Activated CD4-positive, alpha-beta T cell treated with anti-CD3 and anti-CD28 coated beads for 36 hours (primary cell): ENCODE measurements at regions not wholly inside any gene's neighbourhood (a gene's known extent, or its start where the extent isn't known, plus 50 kb on each side); places are given as distances from the start of the nearest gene placed in this dataset.
"Not testable (repeated sequence)": the region's sequence is repeated elsewhere in the genome, so short reads cannot be mapped to it uniquely, and the experiment has no call there.

Experiments used
- ATAC-seq: fragments of 200-7000 bp; cut with Tn5 transposase; one replicate; pipeline ENCODE4 v1.10.0; 2021; ENCODE audit warnings: mild to moderate bottlenecking, moderate library complexity
- CTCF ChIA-PET: fragments of 350-600 bp; sonication (Branson Sonifier 250); formaldehyde crosslinking; loops from one replicate; lab custom pipeline; 2021; ENCODE audit warnings: antibody characterized with exemption; lab: Charles Lee
- POLR2A ChIA-PET: fragments of 350-600 bp; sonication (Branson Sonifier 250); formaldehyde crosslinking; loops from one replicate; lab custom pipeline; 2021; ENCODE audit warnings: antibody characterized with exemption, inconsistent platforms; lab: Charles Lee
- DNase-seq: peaks from one replicate; pipeline ENCODE4 v3.0.0-alpha.2; 2020
- H3K27ac Mint-ChIP-seq: one replicate; pipeline ENCODE4 v1.8.0; 2021; ENCODE audit warnings: mixed read lengths
- H3K27me3 Mint-ChIP-seq: one replicate; pipeline ENCODE4 v1.8.0; 2021; ENCODE audit warnings: mixed read lengths
- H3K36me3 Mint-ChIP-seq: one replicate; pipeline ENCODE4 v1.8.0; 2021; ENCODE audit warnings: low read depth, mixed read lengths
- H3K4me1 Mint-ChIP-seq: one replicate; pipeline ENCODE4 v1.8.0; 2021; ENCODE audit warnings: mixed read lengths
- H3K4me3 Mint-ChIP-seq: one replicate; pipeline ENCODE4 v1.8.0; 2021; ENCODE audit warnings: mild to moderate bottlenecking, moderate library complexity, mixed read lengths
- H3K9me3 Mint-ChIP-seq: one replicate; pipeline ENCODE4 v1.8.0; 2021; ENCODE audit warnings: low read depth, mixed read lengths
- intact Hi-C, 2 experiments: fragments of 100-400 bp; cut with DNase I in 1 of 2; cut with micrococcal nuclease in 1 of 2; formaldehyde crosslinking; loops; one replicate each; pipeline versions ENCODE4 v1.14.2 to v1.15.1; 2022 to 2024; cut with DNase I, micrococcal nuclease

GRCh38 chr6:102808944-102809505 is 1415.5 kb downstream of the GRIK2 start:
- DNase-seq, CTCF ChIA-PET, H3K9me3 Mint-ChIP-seq, H3K36me3 Mint-ChIP-seq, H3K27ac Mint-ChIP-seq, ATAC-seq, H3K4me1 Mint-ChIP-seq, POLR2A ChIA-PET, H3K4me3 Mint-ChIP-seq, H3K27me3 Mint-ChIP-seq, intact Hi-C loops: not testable (repeated sequence)

DNA sequence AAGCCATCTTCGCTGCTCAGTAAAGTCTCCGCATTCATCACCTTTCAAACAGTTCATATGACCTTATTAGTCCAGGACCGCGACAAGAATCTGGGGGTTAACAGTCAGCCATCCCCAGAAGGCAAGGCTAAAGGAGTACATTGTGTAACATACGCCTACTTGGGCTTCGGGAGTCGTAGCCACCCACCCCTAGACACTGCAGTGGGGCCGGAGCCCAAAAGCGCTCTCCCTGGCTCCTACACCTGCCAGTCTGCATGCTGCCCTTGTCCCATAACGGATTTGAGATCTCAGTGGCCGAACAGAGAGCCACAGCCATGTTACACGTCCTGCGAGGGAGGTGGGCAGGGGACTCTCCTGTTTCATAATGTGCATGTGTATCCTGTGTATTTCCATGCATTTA is 1405.5 kb downstream of the GRIK2 start:
- H3K4me3 Mint-ChIP-seq = no peak overlapping the region
- no peaks in the 10 kb centered on the region for H3K36me3 Mint-ChIP-seq
- no peak overlapping the region for H3K27ac Mint-ChIP-seq
- ATAC-seq (no peak), DNase-seq (no peak)
- ChIA-PET CTCF (no interaction called here), POLR2A (no interaction called here)
- H3K4me1 Mint-ChIP-seq = no peaks in the 10 kb centered on the region
- H3K9me3 Mint-ChIP-seq = no peaks in the 10 kb centered on the region
- no peaks in the 10 kb centered on the region for H3K27me3 Mint-ChIP-seq
- intact Hi-C loops = no loop called here

- ChIA-PET CTCF (no interaction called here), POLR2A (no interaction called here)
- H3K27me3 Mint-ChIP-seq = no peaks in the 10 kb centered on the region
- DNase-seq = peak; percentile 4
- no peaks in the 10 kb centered on the region for H3K9me3 Mint-ChIP-seq
- ATAC-seq = no peak
- H3K36me3 Mint-ChIP-seq = no peaks in the 10 kb centered on the region
- no peaks in the 10 kb centered on the region for H3K4me1 Mint-ChIP-seq
- intact Hi-C loops = no loop called here
- H3K4me3 Mint-ChIP-seq = no peak overlapping the region
- H3K27ac Mint-ChIP-seq = no peak overlapping the region
Observed at GRCh38 chr6:102798636-102799035, 1405.1 kb downstream of the GRIK2 start.

DNA sequence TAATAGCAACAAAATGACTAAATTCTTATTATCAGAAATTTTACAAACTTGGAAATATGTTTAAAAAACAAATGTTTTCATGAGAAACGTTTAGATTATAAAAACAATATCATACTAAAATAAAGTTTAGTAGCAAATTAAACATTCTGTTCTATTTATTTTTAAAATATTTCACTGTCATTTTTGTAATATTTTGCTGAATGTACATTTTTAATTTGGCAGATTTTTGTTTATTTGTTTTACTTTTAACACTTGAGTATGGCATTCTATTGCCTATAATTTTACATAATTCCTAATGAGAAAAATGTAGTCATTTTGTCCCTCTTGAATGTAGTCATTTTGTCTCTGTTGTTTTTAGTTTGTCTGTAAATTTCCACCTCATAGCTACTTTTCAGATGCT is 1400.2 kb downstream of the GRIK2 start:
- ATAC-seq (no peak), DNase-seq (no peak)
- POLR2A ChIA-PET = no interaction called here
- intact Hi-C loops = no loop called here
- Mint-ChIP-seq H3K4me3 (no peak overlapping the region), H3K27me3 (no peaks in the 10 kb centered on the region), H3K9me3 (no peaks in the 10 kb centered on the region), H3K27ac (no peak overlapping the region), H3K36me3 (no peaks in the 10 kb centered on the region), H3K4me1 (no peaks in the 10 kb centered on the region)
- CTCF ChIA-PET = no interaction called here

GRCh38 chr6:102774326-102774725 is 1380.8 kb downstream of the GRIK2 start:
- H3K4me1 Mint-ChIP-seq = no peaks in the 10 kb centered on the region
- H3K9me3 Mint-ChIP-seq = peaks cover 8% of the 10 kb centered on the region
- no peak overlapping the region for H3K27ac Mint-ChIP-seq
- DNase-seq = no peak
- no peaks in the 10 kb centered on the region for H3K27me3 Mint-ChIP-seq
- H3K36me3 Mint-ChIP-seq = no peaks in the 10 kb centered on the region
- CTCF ChIA-PET = no interaction called here
- intact Hi-C loops = no loop called here
- H3K4me3 Mint-ChIP-seq = no peak overlapping the region
- no peak for ATAC-seq
- POLR2A ChIA-PET = no interaction called here

DNA sequence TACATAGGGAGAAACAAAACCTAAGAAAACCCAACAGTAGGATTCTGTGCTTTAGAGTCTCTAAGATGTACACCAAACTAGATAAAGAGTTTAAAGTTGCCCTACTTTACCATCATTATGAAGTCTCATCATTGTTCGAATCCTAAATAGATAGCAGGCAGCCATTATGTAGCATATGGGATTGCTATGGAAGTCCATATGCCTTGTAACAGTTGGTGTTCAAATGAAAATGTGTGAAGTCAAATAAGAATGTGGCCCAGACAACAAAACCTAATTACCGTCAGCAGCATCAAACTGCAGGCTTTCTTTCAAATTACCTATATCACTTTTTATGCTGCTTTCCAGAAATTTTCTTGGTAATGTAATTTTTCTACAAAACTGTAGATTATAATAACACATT is 1380.1 kb downstream of the GRIK2 start:
- H3K4me3 Mint-ChIP-seq = no peak overlapping the region
- H3K9me3 Mint-ChIP-seq = peaks cover 11% of the 10 kb centered on the region
- H3K4me1 Mint-ChIP-seq = no peaks in the 10 kb centered on the region
- ChIA-PET CTCF (no interaction called here), POLR2A (no interaction called here)
- no peaks in the 10 kb centered on the region for H3K27me3 Mint-ChIP-seq
- no peak for ATAC-seq
- H3K27ac Mint-ChIP-seq = no peak overlapping the region
- no peak for DNase-seq
- H3K36me3 Mint-ChIP-seq = no peaks in the 10 kb centered on the region
- intact Hi-C loops = no loop called here

GRCh38 chr6:102766963-102767362 is 1373.5 kb downstream of the GRIK2 start:
- Mint-ChIP-seq H3K27me3 (no peaks in the 10 kb centered on the region), H3K9me3 (peaks cover 14% of the 10 kb centered on the region), H3K4me1 (no peaks in the 10 kb centered on the region), H3K36me3 (no peaks in the 10 kb centered on the region), H3K27ac (no peak overlapping the region), H3K4me3 (no peak overlapping the region)
- DNase-seq (no peak), ATAC-seq (no peak)
- POLR2A ChIA-PET = no interaction called here
- intact Hi-C loops = no loop called here
- CTCF ChIA-PET = no interaction called here

DNA sequence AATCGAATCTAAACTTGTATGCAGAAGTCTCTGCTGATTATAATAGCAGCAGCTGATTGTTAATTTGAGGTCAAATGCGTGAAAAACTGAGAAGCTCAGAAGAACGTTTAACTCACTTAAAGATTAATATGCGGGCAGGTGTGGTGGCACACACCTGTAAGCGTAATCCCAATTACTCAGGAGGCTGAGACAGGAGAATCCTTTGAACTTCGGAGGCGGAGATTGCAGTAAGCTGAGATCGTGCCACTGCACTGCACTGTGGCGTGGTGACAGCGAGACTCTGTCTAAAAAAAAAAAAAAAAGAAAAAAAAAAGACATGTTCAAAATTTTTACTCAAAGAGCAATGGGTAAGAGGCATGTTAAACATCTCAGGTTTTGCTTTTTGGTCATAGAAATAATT is 1370.8 kb downstream of the GRIK2 start:
- Mint-ChIP-seq H3K36me3 (no peaks in the 10 kb centered on the region), H3K9me3 (peaks cover 12% of the 10 kb centered on the region), H3K27ac (no peak overlapping the region), H3K4me1 (no peaks in the 10 kb centered on the region), H3K4me3 (no peak overlapping the region), H3K27me3 (no peaks in the 10 kb centered on the region)
- ChIA-PET CTCF (no interaction called here), POLR2A (no interaction called here)
- no peak for ATAC-seq
- intact Hi-C loops = no loop called here
- no peak for DNase-seq

GRCh38 chr6:102763891-102764290 is 1370.4 kb downstream of the GRIK2 start:
- H3K36me3 Mint-ChIP-seq = no peaks in the 10 kb centered on the region
- DNase-seq = no peak
- no peak overlapping the region for H3K4me3 Mint-ChIP-seq
- ChIA-PET CTCF (no interaction called here), POLR2A (no interaction called here)
- peaks cover 10% of the 10 kb centered on the region for H3K9me3 Mint-ChIP-seq
- H3K4me1 Mint-ChIP-seq = no peaks in the 10 kb centered on the region
- intact Hi-C loops = no loop called here
- H3K27ac Mint-ChIP-seq = no peak overlapping the region
- H3K27me3 Mint-ChIP-seq = no peaks in the 10 kb centered on the region
- ATAC-seq = no peak

DNA sequence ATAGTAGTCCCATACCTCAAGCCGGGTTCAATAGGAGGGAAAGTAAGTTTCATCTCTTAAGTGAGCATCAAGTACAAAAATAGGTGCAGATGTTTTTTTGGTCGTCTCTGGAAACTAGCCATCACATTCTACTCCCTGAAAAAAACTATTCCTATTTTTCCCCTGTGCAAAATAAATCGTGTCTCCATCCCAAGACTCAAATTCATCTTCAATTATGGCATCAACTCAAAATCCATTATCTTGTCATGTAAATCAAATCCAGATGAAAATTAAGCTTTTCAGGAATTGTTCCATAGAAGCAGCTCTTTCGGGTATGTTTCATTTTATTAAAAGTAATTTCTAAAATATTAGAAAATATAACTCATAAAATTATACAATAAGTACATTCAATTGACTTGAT is 1368.4 kb downstream of the GRIK2 start:
- peaks cover 6% of the 10 kb centered on the region for H3K9me3 Mint-ChIP-seq
- H3K27me3 Mint-ChIP-seq = no peaks in the 10 kb centered on the region
- ChIA-PET POLR2A (no interaction called here), CTCF (no interaction called here)
- intact Hi-C loops = no loop called here
- no peak overlapping the region for H3K27ac Mint-ChIP-seq
- no peaks in the 10 kb centered on the region for H3K36me3 Mint-ChIP-seq
- no peak overlapping the region for H3K4me3 Mint-ChIP-seq
- DNase-seq = no peak
- no peaks in the 10 kb centered on the region for H3K4me1 Mint-ChIP-seq
- ATAC-seq = no peak

GRCh38 chr6:102759415-102759814 is 1365.9 kb downstream of the GRIK2 start:
- ChIA-PET CTCF (no interaction called here), POLR2A (no interaction called here)
- H3K36me3 Mint-ChIP-seq = no peaks in the 10 kb centered on the region
- intact Hi-C loops = no loop called here
- no peak overlapping the region for H3K27ac Mint-ChIP-seq
- H3K4me1 Mint-ChIP-seq = no peaks in the 10 kb centered on the region
- DNase-seq (no peak), ATAC-seq (no peak)
- no peak overlapping the region for H3K4me3 Mint-ChIP-seq
- no peaks in the 10 kb centered on the region for H3K27me3 Mint-ChIP-seq
- no peaks in the 10 kb centered on the region for H3K9me3 Mint-ChIP-seq

DNA sequence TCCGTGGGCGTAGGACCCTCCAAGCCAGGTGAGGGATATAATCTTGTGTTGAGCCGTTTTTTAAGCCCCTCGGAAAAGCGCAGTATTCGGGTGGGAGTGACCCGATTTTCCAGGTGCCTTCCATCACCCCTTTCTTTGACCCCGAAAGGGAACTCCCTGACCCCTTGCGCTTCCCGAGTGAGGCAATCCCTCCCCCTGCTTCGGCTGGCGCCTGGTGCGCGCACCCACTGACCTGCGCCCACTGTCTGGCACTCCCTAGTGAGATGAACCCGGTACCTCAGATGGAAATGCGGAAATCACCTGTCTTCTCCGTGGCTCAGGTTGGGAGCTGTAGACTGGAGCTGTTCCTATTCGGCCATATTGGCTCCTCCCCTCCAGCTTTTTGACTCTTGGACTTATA is 1365.0 kb downstream of the GRIK2 start:
- intact Hi-C loops, CTCF ChIA-PET, H3K4me3 Mint-ChIP-seq, H3K27ac Mint-ChIP-seq, H3K36me3 Mint-ChIP-seq, H3K4me1 Mint-ChIP-seq, ATAC-seq, H3K27me3 Mint-ChIP-seq, DNase-seq, H3K9me3 Mint-ChIP-seq, POLR2A ChIA-PET: not testable (repeated sequence)
